Suprapubic skin (tissue), 4 donors: ENCODE measurements at regions not wholly inside any gene's neighbourhood (a gene's known extent, or its start where the extent isn't known, plus 50 kb on each side); places are given as distances from the start of the nearest gene placed in this dataset.

Experiments used
- EP300 ChIP-seq: sonication (generic); formaldehyde crosslinking; IDR thresholded peaks from one replicate; pipeline ENCODE4 v1.6.1; 2017; ENCODE audit warnings: antibody characterized with exemption
- POLR2A ChIP-seq, 2 donors: fragments of 450-650 bp; IDR thresholded peaks; one replicate each; pipeline ENCODE4 v1.6.1; 2017; ENCODE audit warnings: antibody characterized with exemption in 2 of 2, mild to moderate bottlenecking in 2 of 2, moderate library complexity in 2 of 2
- POLR2AphosphoS5 ChIP-seq, 3 donors: sonication (generic); formaldehyde crosslinking; IDR thresholded peaks; one replicate each; pipeline ENCODE4 v1.6.1; 2017; ENCODE audit warnings: antibody characterized with exemption in 3 of 3
- TF ChIP-seq, protein P1 (sequence below), 2 donors: fragments of 200-600 bp in 1 of 2; fragments of 450-650 bp in 1 of 2; sonication (generic) in 1 of 2; IDR thresholded peaks; one replicate each; pipeline ENCODE4 v1.5.1; 2016 to 2019; ENCODE audit warnings: antibody characterized with exemption in 2 of 2, mild to moderate bottlenecking in 1 of 2, moderate library complexity in 1 of 2

DNA sequence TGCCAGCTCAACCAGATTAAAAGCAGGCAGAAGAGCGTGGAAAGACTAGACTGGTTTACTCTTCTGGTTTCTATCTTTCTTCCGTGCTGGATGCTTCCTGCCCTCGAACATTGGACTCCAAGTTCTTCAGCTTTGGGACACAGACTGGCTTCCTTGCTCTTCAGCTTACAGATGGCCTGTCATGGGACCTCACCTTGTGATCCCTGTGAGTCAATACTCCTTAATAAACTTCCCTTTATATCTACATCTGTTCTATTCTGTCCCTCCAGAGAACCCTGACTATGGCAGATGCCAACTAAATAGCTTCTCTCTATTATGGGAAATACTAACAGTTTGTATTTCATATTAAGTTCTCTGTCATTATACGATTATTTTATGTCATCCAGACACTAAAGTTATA lies 609.1 kb downstream of the LMO7 start:
- no peak for TF ChIP-seq POLR2A (IDR thresholded peaks at IDR 0.05)
- TF ChIP-seq, protein P1, sequence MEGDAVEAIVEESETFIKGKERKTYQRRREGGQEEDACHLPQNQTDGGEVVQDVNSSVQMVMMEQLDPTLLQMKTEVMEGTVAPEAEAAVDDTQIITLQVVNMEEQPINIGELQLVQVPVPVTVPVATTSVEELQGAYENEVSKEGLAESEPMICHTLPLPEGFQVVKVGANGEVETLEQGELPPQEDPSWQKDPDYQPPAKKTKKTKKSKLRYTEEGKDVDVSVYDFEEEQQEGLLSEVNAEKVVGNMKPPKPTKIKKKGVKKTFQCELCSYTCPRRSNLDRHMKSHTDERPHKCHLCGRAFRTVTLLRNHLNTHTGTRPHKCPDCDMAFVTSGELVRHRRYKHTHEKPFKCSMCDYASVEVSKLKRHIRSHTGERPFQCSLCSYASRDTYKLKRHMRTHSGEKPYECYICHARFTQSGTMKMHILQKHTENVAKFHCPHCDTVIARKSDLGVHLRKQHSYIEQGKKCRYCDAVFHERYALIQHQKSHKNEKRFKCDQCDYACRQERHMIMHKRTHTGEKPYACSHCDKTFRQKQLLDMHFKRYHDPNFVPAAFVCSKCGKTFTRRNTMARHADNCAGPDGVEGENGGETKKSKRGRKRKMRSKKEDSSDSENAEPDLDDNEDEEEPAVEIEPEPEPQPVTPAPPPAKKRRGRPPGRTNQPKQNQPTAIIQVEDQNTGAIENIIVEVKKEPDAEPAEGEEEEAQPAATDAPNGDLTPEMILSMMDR (IDR thresholded peaks at IDR 0.05) = no peak
- TF ChIP-seq EP300 = no peak
- TF ChIP-seq POLR2AphosphoS5 (IDR thresholded peaks at IDR 0.05) = no peak
